ENCODE measurements at regions not wholly inside any gene's neighbourhood (a gene's known extent, or its start where the extent isn't known, plus 50 kb on each side); places are given as distances from the start of the nearest gene placed in this dataset.

DNA sequence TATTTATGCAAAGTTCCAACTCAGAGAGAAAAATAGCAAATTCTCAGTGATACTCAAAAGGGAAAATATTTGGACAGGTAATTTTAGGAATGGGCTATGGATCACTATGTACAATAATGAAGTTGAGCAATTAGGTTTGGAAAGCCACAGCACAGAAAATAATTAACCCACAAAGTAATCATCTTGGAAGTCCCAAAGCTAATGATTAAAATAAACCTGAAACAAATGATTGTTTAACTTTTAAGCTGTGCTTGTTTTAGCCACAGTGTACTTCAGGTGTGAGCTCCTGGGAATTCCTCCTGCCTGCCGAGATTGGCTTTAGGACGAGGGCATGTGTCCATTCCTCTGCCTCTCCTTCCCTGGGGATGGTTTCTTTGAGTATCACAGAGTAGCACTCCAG, 403.9 kb downstream of the ZSWIM6 start:
- no peak for TF ChIP-seq POLR2A (IDR thresholded peaks at IDR 0.05)
- TF ChIP-seq, protein P1, sequence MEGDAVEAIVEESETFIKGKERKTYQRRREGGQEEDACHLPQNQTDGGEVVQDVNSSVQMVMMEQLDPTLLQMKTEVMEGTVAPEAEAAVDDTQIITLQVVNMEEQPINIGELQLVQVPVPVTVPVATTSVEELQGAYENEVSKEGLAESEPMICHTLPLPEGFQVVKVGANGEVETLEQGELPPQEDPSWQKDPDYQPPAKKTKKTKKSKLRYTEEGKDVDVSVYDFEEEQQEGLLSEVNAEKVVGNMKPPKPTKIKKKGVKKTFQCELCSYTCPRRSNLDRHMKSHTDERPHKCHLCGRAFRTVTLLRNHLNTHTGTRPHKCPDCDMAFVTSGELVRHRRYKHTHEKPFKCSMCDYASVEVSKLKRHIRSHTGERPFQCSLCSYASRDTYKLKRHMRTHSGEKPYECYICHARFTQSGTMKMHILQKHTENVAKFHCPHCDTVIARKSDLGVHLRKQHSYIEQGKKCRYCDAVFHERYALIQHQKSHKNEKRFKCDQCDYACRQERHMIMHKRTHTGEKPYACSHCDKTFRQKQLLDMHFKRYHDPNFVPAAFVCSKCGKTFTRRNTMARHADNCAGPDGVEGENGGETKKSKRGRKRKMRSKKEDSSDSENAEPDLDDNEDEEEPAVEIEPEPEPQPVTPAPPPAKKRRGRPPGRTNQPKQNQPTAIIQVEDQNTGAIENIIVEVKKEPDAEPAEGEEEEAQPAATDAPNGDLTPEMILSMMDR (IDR thresholded peaks at IDR 0.05) = no peak
- 74 to 81% methylated on average over 2 of the region's 2 CpGs for WGBS, 2 donors

DNA sequence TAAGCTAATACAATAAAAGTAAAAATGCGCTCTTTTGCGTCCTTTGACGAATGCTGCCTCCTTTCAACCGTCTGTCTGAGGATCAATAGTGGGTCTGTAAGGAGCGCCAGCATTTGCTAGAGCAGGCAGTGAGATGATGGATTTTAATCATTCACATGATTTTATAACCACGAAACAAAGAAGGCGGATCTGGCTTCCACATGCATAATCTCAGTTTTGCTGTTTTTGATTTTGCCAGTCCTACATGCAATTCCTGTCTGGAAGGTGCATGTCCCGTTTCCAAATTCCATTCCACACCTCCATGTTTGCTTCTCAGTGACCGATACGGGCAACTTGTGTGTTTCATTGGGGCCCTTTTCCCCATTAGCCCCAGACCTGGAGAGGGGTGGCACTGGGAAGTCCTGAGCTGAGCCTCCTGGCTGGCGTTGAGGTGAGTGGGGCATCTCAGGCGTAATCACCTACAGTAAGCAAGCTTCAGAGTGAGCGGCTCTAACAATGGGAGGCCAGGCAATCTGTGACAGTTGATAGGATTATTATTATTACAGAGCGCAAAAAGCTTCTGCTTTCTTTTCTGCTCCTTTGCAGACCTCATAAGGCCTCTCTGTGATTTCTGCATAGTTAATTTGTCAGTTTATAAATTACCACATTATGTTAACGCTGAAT, 405.4 kb downstream of the ZSWIM6 start:
- DNase-seq (ENCODE audit: low spot score in 2 of 2) = no peak
- WGBS, 2 donors = 65 to 77% methylated on average over 15 of the region's 15 CpGs
- TF ChIP-seq, protein P1 (IDR thresholded peaks at IDR 0.05) = no peak
- no peak for TF ChIP-seq POLR2A (IDR thresholded peaks at IDR 0.05)
- H3K4me3 ChIP-seq (ENCODE audit: low read depth, poor library complexity, severe bottlenecking) = no peak overlapping the region
- intact Hi-C loops (cut with DNase I; ENCODE audit: low total_unique reads) = no loop called here

More for the DNA sequence above, 403.9 kb downstream of the ZSWIM6 start:
- H3K4me3 ChIP-seq (ENCODE audit: low read depth, poor library complexity, severe bottlenecking) = no peak overlapping the region
- intact Hi-C loops (cut with DNase I; ENCODE audit: low total_unique reads) = no loop called here
- DNase-seq (ENCODE audit: low spot score in 2 of 2) = no peak

DNA sequence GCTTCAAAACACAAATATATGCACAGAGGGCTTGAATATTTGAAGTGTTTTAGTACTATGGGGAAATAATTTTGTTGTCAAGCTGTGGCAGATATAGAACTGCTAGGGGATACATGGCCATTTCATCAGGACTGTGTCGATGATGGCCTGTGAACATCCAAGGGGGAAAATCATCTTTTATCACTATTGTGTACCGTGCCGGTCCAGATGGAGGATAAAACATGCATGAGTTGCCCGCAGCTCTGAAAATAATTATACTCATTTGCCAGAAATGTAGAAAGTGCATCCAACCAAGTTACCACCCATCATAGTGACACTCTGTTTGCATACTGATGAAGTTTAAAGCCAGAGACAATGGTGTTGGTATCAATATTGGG, 405.9 kb downstream of the ZSWIM6 start:
- 64 to 85% methylated on average over 4 of the region's 4 CpGs for WGBS, 2 donors
- no peak overlapping the region for H3K4me3 ChIP-seq (ENCODE audit: low read depth, poor library complexity, severe bottlenecking)
- intact Hi-C loops (cut with DNase I; ENCODE audit: low total_unique reads) = no loop called here
- TF ChIP-seq, protein P1 (IDR thresholded peaks at IDR 0.05) = no peak
- TF ChIP-seq POLR2A (IDR thresholded peaks at IDR 0.05) = no peak
- DNase-seq (ENCODE audit: low spot score in 2 of 2) = no peak

DNA sequence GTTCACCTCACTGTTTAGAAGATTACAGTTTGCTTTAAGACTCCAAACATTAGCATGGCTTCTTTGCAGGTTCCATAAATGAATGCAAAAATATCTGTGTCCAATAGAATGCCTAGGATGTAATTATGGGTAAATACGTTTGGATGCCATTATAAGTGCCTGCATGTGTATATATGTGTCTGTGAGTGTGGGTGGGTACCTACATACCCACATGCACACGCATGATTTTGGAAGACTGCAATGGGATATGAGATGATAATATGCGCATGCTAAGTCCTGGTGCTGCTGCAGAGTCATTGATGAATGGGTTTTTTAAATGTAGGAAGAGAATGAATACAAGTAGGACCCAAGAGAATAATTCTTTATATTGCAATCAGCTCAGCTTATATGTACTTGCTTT, 406.4 kb downstream of the ZSWIM6 start:
- WGBS, 2 donors = 92% methylated on average over 3 of the region's 3 CpGs
- intact Hi-C loops (cut with DNase I; ENCODE audit: low total_unique reads) = no loop called here
- no peak for DNase-seq (ENCODE audit: low spot score in 2 of 2)
- TF ChIP-seq, protein P1 (IDR thresholded peaks at IDR 0.05) = no peak
- TF ChIP-seq POLR2A (IDR thresholded peaks at IDR 0.05) = no peak
- no peak overlapping the region for H3K4me3 ChIP-seq (ENCODE audit: low read depth, poor library complexity, severe bottlenecking)

DNA sequence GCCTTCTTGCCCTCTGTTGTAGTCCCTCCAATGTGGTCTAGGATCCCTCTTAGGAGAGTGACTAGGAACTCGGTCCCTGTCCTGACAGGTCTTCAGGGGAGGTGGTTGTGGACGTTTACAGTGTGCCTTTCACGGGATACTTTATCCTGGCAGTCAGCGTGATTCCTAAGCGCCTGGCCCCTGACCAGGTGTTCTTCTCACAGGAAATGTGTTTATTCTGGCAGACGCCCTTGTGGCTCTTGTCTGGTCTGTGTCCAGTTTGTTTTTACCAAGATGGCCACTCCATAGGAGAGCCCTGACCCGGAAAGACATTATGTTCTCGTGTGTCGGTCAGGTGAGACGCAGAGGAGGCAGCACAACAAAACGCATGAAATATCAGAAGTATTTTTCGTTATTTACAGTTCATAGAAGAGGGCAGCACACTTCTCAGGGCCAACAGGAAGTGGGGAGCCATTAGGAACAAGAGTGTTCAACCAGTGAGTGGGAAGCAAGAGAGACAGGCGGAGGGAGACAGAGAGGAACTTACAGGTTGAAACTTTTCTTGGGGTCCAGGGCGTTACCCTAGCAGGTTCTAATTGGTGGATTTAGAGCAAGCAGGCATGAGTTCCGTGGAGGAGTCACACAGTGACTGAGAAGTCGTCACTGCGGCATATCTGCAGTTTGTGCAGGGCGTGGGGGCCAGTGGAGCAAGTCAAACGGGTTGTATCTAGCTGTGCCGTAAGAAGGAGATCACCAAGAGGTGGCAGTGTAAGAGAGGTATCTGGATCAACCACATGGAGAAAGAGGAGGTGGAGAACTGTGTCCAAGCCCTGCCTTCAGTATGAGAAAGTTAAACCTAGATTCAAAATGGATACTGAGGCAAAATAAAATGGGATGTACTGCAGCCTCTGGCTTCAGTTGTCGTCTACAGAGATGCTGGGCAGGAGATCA, 412.9 kb downstream of the ZSWIM6 start:
- no peak overlapping the region for H3K4me3 ChIP-seq (ENCODE audit: low read depth, poor library complexity, severe bottlenecking)
- 81 to 83% methylated on average over 21 of the region's 21 CpGs for WGBS, 2 donors
- no peak for TF ChIP-seq POLR2A (IDR thresholded peaks at IDR 0.05)
- TF ChIP-seq, protein P1 (IDR thresholded peaks at IDR 0.05) = no peak
- no peak for DNase-seq (ENCODE audit: low spot score in 2 of 2)
- intact Hi-C loops (cut with DNase I; ENCODE audit: low total_unique reads) = no loop called here

Measured in lower leg skin (tissue), 4 donors.